ENCODE measurements at regions not wholly inside any gene's neighbourhood (a gene's known extent, or its start where the extent isn't known, plus 50 kb on each side); places are given as distances from the start of the nearest gene placed in this dataset.

DNA sequence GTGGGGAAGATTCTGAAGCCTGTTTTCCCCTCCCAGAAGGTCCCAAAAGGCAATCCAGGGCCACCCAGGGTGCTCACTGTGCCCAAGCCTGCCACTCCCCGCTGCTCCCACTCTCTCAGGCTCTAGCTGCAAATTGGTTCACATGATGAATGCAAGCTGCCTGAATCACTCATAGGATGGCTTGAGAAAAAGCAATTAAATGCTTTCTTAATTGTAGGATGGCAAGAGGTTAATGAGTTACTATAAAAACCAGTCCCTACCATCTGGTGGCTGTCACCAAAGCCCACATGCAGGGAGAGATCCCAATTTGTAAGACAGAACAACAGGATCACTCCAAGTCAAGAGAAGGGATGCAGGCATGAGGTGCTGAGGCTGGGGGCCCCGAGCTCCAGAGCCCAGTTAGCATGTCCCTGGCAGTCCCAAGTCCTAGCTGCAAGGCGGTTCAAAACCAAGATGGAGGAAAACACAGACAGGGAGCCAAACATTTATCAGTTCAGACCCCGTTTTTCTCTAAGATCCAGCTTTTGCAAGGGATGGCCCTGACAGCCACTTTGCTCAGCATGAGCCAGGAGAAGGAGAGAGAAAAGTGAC, 207.1 kb downstream of the UACA start:
- no peaks in the 10 kb centered on the region for H3K36me3 ChIP-seq (ENCODE audit: control insufficient read depth, insufficient read depth, low read length)
- no peaks in the 10 kb centered on the region for H3K9me1 ChIP-seq (ENCODE audit: control insufficient read depth, insufficient read depth, low read length)
- TF ChIP-seq, protein P1, sequence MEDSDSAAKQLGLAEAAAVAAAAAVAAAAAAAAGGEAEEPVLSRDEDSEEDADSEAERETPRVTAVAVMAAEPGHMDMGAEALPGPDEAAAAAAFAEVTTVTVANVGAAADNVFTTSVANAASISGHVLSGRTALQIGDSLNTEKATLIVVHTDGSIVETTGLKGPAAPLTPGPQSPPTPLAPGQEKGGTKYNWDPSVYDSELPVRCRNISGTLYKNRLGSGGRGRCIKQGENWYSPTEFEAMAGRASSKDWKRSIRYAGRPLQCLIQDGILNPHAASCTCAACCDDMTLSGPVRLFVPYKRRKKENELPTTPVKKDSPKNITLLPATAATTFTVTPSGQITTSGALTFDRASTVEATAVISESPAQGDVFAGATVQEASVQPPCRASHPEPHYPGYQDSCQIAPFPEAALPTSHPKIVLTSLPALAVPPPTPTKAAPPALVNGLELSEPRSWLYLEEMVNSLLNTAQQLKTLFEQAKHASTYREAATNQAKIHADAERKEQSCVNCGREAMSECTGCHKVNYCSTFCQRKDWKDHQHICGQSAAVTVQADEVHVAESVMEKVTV (CRISPR knock-in tag; IDR thresholded peaks at IDR 0.05) = no peak
- TF ChIP-seq ZNF699 (CRISPR knock-in tag; IDR thresholded peaks at IDR 0.05; ENCODE audit: insufficient replicate concordance) = no peak
- TF ChIP-seq DPF2 (IDR thresholded peaks at IDR 0.05) = no peak
- TF ChIP-seq ZNF316 (IDR thresholded peaks at IDR 0.05) = no peak
- TF ChIP-seq GABPB1 (CRISPR knock-in tag; IDR thresholded peaks at IDR 0.05) = no peak
- TF ChIP-seq, protein P2, sequence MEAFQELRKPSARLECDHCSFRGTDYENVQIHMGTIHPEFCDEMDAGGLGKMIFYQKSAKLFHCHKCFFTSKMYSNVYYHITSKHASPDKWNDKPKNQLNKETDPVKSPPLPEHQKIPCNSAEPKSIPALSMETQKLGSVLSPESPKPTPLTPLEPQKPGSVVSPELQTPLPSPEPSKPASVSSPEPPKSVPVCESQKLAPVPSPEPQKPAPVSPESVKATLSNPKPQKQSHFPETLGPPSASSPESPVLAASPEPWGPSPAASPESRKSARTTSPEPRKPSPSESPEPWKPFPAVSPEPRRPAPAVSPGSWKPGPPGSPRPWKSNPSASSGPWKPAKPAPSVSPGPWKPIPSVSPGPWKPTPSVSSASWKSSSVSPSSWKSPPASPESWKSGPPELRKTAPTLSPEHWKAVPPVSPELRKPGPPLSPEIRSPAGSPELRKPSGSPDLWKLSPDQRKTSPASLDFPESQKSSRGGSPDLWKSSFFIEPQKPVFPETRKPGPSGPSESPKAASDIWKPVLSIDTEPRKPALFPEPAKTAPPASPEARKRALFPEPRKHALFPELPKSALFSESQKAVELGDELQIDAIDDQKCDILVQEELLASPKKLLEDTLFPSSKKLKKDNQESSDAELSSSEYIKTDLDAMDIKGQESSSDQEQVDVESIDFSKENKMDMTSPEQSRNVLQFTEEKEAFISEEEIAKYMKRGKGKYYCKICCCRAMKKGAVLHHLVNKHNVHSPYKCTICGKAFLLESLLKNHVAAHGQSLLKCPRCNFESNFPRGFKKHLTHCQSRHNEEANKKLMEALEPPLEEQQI (IDR thresholded peaks at IDR 0.05) = no peak
- in situ Hi-C loops (cut with MboI) (no loop called here), intact Hi-C loops (cut with micrococcal nuclease) (no loop called here)
- ATAC-seq = no peak
- no peak overlapping the region for H3K9ac ChIP-seq (ENCODE audit: insufficient read depth in 1 of 2, low read depth in 2 of 2, low read length in 2 of 2)
- no peak overlapping the region for H3K4me2 ChIP-seq (ENCODE audit: insufficient read depth, low read length)
- H3K27ac ChIP-seq (ENCODE audit: extremely low read depth, low read depth, low read length) = no peak overlapping the region
- ChIA-PET POLR2A (no interaction called here), CTCF (ENCODE audit: low intra/inter-chr PET ratio) (no interaction called here)
- H3K79me2 ChIP-seq (ENCODE audit: control insufficient read depth, insufficient read depth, low read length) = no peaks in the 10 kb centered on the region
- H3K4me1 ChIP-seq (replicated peaks in 1 of 2; ENCODE audit: control insufficient read depth in 2 of 2, insufficient read depth in 2 of 2, low read length in 2 of 2) = no peaks in the 10 kb centered on the region
- FAIRE-seq = no peak
- H3K9me3 ChIP-seq (replicated peaks; ENCODE audit: control insufficient read depth, insufficient read depth, low read depth, low read length) = no peaks in the 10 kb centered on the region
- H3K4me3 ChIP-seq = no peak overlapping the region
- H2AFZ ChIP-seq (ENCODE audit: low read depth, low read length) = no peak overlapping the region
- BruUV-seq (replicated peaks) = no TSS peak
- H4K20me1 ChIP-seq (replicated peaks; ENCODE audit: control insufficient read depth, insufficient read depth, low read length) = no peaks in the 10 kb centered on the region; the same call in 1 of the 2 replicates
- DNase-seq (ENCODE audit: extremely low read depth in 1 of 4, low spot score in 3 of 4) = no peak
- peaks cover 0 to 18% of the 10 kb centered on the region in 2 experiments; a peak in 3 of 5 replicates for H3K27me3 ChIP-seq (ENCODE audit: control insufficient read depth in 2 of 2, insufficient read depth in 2 of 2, low read length in 2 of 2)
- 0% methylated on average over 4 of the region's 4 CpGs for WGBS (ENCODE audit: insufficient coverage, low coverage, missing lambda C conversion rate)
